NB4 (cell line): ENCODE measurements at regions not wholly inside any gene's neighbourhood (a gene's known extent, or its start where the extent isn't known, plus 50 kb on each side); places are given as distances from the start of the nearest gene placed in this dataset.
"Not testable (repeated sequence)": the region's sequence is repeated elsewhere in the genome, so short reads cannot be mapped to it uniquely, and the experiment has no call there.

Experiments used
- CTCF ChIP-seq: IDR thresholded peaks from one replicate; pipeline ENCODE4 v1.5.1; 2012; ENCODE audit warnings: low read depth, low read length
- MAX ChIP-seq: IDR thresholded peaks from 2 replicates; pipeline ENCODE4 v1.6.1; 2011; ENCODE audit warnings: low read depth, low read length
- POLR2A ChIP-seq: IDR thresholded peaks from 2 replicates; pipeline ENCODE4 v1.6.1; 2011; ENCODE audit warnings: mild to moderate bottlenecking; ENCODE audit not compliant: insufficient read length; ENCODE audit errors: extremely low read depth

- TF ChIP-seq CTCF, MAX, POLR2A: not testable (repeated sequence)
Observed at GRCh38 chr4:166212326-166212725, 339.3 kb downstream of the TLL1 start.
